Gastrocnemius medialis (tissue), 4 donors: ENCODE measurements at regions not wholly inside any gene's neighbourhood (a gene's known extent, or its start where the extent isn't known, plus 50 kb on each side); places are given as distances from the start of the nearest gene placed in this dataset.

ENCODE experiments used
- ATAC-seq, 2 donors: fragments of 150-250 bp; one replicate each; pipeline ENCODE4 v1.9.1; 2016
- DNase-seq, 2 donors: peaks; one replicate each; pipeline ENCODE4 v3.0.0-alpha.2; 2019
- H3K27ac ChIP-seq, 4 donors: fragments of 200-600 bp; sonication (generic); 1 replicate in 1 of 4; 2 replicates in 3 of 4; pipeline ENCODE4 v1.5.1; 2016 to 2018; ENCODE audit warnings: mild to moderate bottlenecking in 2 of 4, moderate library complexity in 1 of 4
- H3K27me3 ChIP-seq, 3 donors: fragments of 200-600 bp; sonication (generic) in 2 of 3; 1 replicate in 1 of 3; 2 replicates in 2 of 3; pipeline versions ENCODE4 v1.5.1 to v1.6.0; 2016 to 2019; ENCODE audit warnings: mild to moderate bottlenecking in 1 of 3, moderate library complexity in 1 of 3
- H3K36me3 ChIP-seq, 2 donors: fragments of 200-600 bp; sonication (generic) in 1 of 2; one replicate each; pipeline ENCODE4 v1.5.1; 2017 to 2018
- H3K4me1 ChIP-seq, 2 donors: fragments of 200-600 bp; sonication (generic) in 1 of 2; one replicate each; pipeline ENCODE4 v1.5.1; 2016 to 2017; ENCODE audit warnings: mild to moderate bottlenecking in 2 of 2
- H3K4me3 ChIP-seq, 4 donors: fragments of 200-600 bp; sonication (generic) in 3 of 4; 1 replicate in 1 of 4; 2 replicates in 3 of 4; pipeline ENCODE4 v1.5.1; 2016 to 2019; ENCODE audit warnings: mild to moderate bottlenecking in 2 of 4
- H3K9me3 ChIP-seq, 3 donors: fragments of 200-600 bp; sonication (generic) in 2 of 3; 1 replicate in 1 of 3; 2 replicates in 2 of 3; pipeline ENCODE4 v1.5.1; 2016 to 2019
- CTCF ChIP-seq, 5 experiments: fragments of 450-650 bp in 3 of 5; fragments of 200-600 bp in 2 of 5; sonication (generic) in 2 of 5; IDR thresholded peaks in 4 of 5; conservative IDR thresholded peaks in 1 of 5; 1 replicate in 4 of 5; 2 replicates in 1 of 5; pipeline ENCODE4 v1.5.1; 2016 to 2019; ENCODE audit warnings: antibody characterized with exemption in 5 of 5, mild to moderate bottlenecking in 3 of 5, moderate library complexity in 3 of 5
- POLR2A ChIP-seq, 2 donors: fragments of 450-650 bp; IDR thresholded peaks; one replicate each; pipeline ENCODE4 v1.6.1; 2017; ENCODE audit warnings: antibody characterized with exemption in 2 of 2, mild to moderate bottlenecking in 2 of 2, moderate library complexity in 2 of 2
- in situ Hi-C, 4 donors: fragments of 200-750 bp; cut with MboI; loops; one replicate each; pipeline versions ENCODE4 v1.15.0 to v1.8.0; 2017; ENCODE audit warnings: low sequenced_read_pairs in 4 of 4
- intact Hi-C: fragments of 100-400 bp; cut with DNase I; formaldehyde crosslinking; loops from one replicate; pipeline ENCODE4 v1.15.1; 2023; ENCODE audit warnings: low total_unique reads

GRCh38 chr14:25788252-25788651, 738.3 kb upstream of the STXBP6 start:
- H3K27me3 ChIP-seq = no peaks in the 10 kb centered on the region
- intact Hi-C loops = no loop called here
- in situ Hi-C loops = no loop called here
- no peaks in the 10 kb centered on the region for H3K36me3 ChIP-seq
- H3K9me3 ChIP-seq = no peaks in the 10 kb centered on the region
- H3K27ac ChIP-seq = no peak overlapping the region
- H3K4me1 ChIP-seq = no peaks in the 10 kb centered on the region
- no peak for TF ChIP-seq POLR2A (IDR thresholded peaks at IDR 0.05)
- no peak for TF ChIP-seq CTCF (IDR thresholded peaks at IDR 0.05 in 4 of 5, conservative IDR thresholded peaks at IDR 0.05 in 1 of 5)
- ATAC-seq (no peak), DNase-seq (no peak)
- H3K4me3 ChIP-seq = no peak overlapping the region

- Histone ChIP-seq H3K4me1 (no peaks in the 10 kb centered on the region), H3K27me3 (no peaks in the 10 kb centered on the region), H3K9me3 (no peaks in the 10 kb centered on the region), H3K4me3 (no peak overlapping the region), H3K27ac (no peak overlapping the region), H3K36me3 (no peaks in the 10 kb centered on the region)
- no peak for DNase-seq
- TF ChIP-seq CTCF (IDR thresholded peaks at IDR 0.05 in 4 of 5, conservative IDR thresholded peaks at IDR 0.05 in 1 of 5) (no peak), POLR2A (IDR thresholded peaks at IDR 0.05) (no peak)
- intact Hi-C loops = no loop called here
- in situ Hi-C loops = no loop called here
- no peak for ATAC-seq
Observed at GRCh38 chr14:25765909-25766308, 716.0 kb upstream of the STXBP6 start.

- TF ChIP-seq CTCF (IDR thresholded peaks at IDR 0.05 in 4 of 5, conservative IDR thresholded peaks at IDR 0.05 in 1 of 5) (no peak), POLR2A (IDR thresholded peaks at IDR 0.05) (no peak)
- ATAC-seq = no peak
- H3K27me3 ChIP-seq = no peaks in the 10 kb centered on the region
- H3K4me3 ChIP-seq = no peak overlapping the region
- H3K36me3 ChIP-seq = no peaks in the 10 kb centered on the region
- DNase-seq = no peak
- in situ Hi-C loops (no loop called here), intact Hi-C loops (no loop called here)
- H3K4me1 ChIP-seq = no peaks in the 10 kb centered on the region
- no peak overlapping the region for H3K27ac ChIP-seq
- no peaks in the 10 kb centered on the region for H3K9me3 ChIP-seq
Observed at GRCh38 chr14:25759920-25760655, 710.1 kb upstream of the STXBP6 start.

- Histone ChIP-seq H3K27me3 (no peaks in the 10 kb centered on the region), H3K36me3 (no peaks in the 10 kb centered on the region), H3K4me1 (no peaks in the 10 kb centered on the region), H3K9me3 (no peaks in the 10 kb centered on the region), H3K4me3 (no peak overlapping the region), H3K27ac (no peak overlapping the region)
- DNase-seq (no peak), ATAC-seq (no peak)
- TF ChIP-seq CTCF (IDR thresholded peaks at IDR 0.05 in 4 of 5, conservative IDR thresholded peaks at IDR 0.05 in 1 of 5) = no peak
- no peak for TF ChIP-seq POLR2A (IDR thresholded peaks at IDR 0.05)
- in situ Hi-C loops (no loop called here), intact Hi-C loops (no loop called here)
Observed at GRCh38 chr14:25759256-25759655, 709.3 kb upstream of the STXBP6 start.

- TF ChIP-seq CTCF (IDR thresholded peaks at IDR 0.05 in 4 of 5, conservative IDR thresholded peaks at IDR 0.05 in 1 of 5) (no peak), POLR2A (IDR thresholded peaks at IDR 0.05) (no peak)
- Histone ChIP-seq H3K4me3 (no peak overlapping the region), H3K27me3 (no peaks in the 10 kb centered on the region), H3K36me3 (no peaks in the 10 kb centered on the region), H3K27ac (no peak overlapping the region), H3K4me1 (no peaks in the 10 kb centered on the region), H3K9me3 (no peaks in the 10 kb centered on the region)
- intact Hi-C loops (no loop called here), in situ Hi-C loops (no loop called here)
- no peak for ATAC-seq
- DNase-seq = no peak
Observed at GRCh38 chr14:25757364-25757763, 707.4 kb upstream of the STXBP6 start.
